H1 (cell line): ENCODE measurements at regions not wholly inside any gene's neighbourhood (a gene's known extent, or its start where the extent isn't known, plus 50 kb on each side); places are given as distances from the start of the nearest gene placed in this dataset.

Source experiments
- BRCA1 ChIP-seq: IDR thresholded peaks from 2 replicates; pipeline ENCODE4 v1.6.1; 2012; ENCODE audit warnings: low read depth, low read length, improper control_type of control experiment
- CBX8 ChIP-seq: fragments of 300-800, 300-1000 bp; sonication (generic); IDR thresholded peaks from 2 replicates; pipeline ENCODE4 v1.7.1; 2016; ENCODE audit warnings: low read depth, low read length, borderline replicate concordance
- E2F6 ChIP-seq: IDR thresholded peaks from 2 replicates; pipeline ENCODE4 v1.6.1; 2012; ENCODE audit warnings: inconsistent platforms
- EGR1 ChIP-seq: IDR thresholded peaks from 2 replicates; pipeline ENCODE4 v1.6.1; 2011; ENCODE audit warnings: low read depth, low read length, borderline replicate concordance
- JUND ChIP-seq: IDR thresholded peaks from 2 replicates; pipeline ENCODE4 v1.6.1; 2011; ENCODE audit warnings: mild to moderate bottlenecking, improper control_type of control experiment, low read length
- POLR2AphosphoS5 ChIP-seq: IDR thresholded peaks from 2 replicates; pipeline ENCODE4 v1.6.1; 2011; ENCODE audit warnings: low read depth, low read length
- SP1 ChIP-seq: IDR thresholded peaks from 2 replicates; pipeline ENCODE4 v1.6.1; 2011; ENCODE audit warnings: low read depth, low read length
- SUZ12 ChIP-seq: fragments of 200-600 bp; sonication (generic); IDR thresholded peaks from 2 replicates; pipeline ENCODE4 v1.6.1; 2012; ENCODE audit warnings: mild to moderate bottlenecking, inconsistent platforms, low read length, moderate library complexity, mixed read lengths

- TF ChIP-seq SUZ12 (no peak), JUND (no peak), SP1 (no peak), CBX8 (no peak), EGR1 (no peak), E2F6 (no peak), BRCA1 (no peak), POLR2AphosphoS5 (no peak)
Measured at GRCh38 chr1:193680924-193681316, 494.5 kb upstream of the B3GALT2 start (continued).
